GM18507 (cell line): ENCODE measurements at regions not wholly inside any gene's neighbourhood (a gene's known extent, or its start where the extent isn't known, plus 50 kb on each side); places are given as distances from the start of the nearest gene placed in this dataset.

ENCODE experiments used
- DNase-seq: peaks from one replicate; pipeline ENCODE4 v3.0.0; 2011; ENCODE audit warnings: low read depth; ENCODE audit not compliant: insufficient read length; ENCODE audit errors: extremely low spot score
- FAIRE-seq: peaks from 2 replicates; lab custom pipeline; 2011; peaks lifted over from hg19 to GRCh38; lab: Jason Lieb, UNC

- no peak for DNase-seq
- no peak for FAIRE-seq
Observed at GRCh38 chr4:135804785-135805184, 1603.2 kb upstream of the PABPC4L start.

- DNase-seq: no peak
- no peak for FAIRE-seq
Observed at GRCh38 chr4:135777361-135777760, 1575.8 kb upstream of the PABPC4L start.

- FAIRE-seq (no peak), DNase-seq (no peak)
Observed at GRCh38 chr4:135775909-135776308, 1574.3 kb upstream of the PABPC4L start.

GRCh38 chr4:135770505-135770904 is 1568.9 kb upstream of the PABPC4L start:
- no peak for FAIRE-seq
- no peak for DNase-seq

GRCh38 chr4:135744928-135745327 is 1543.3 kb upstream of the PABPC4L start:
- DNase-seq (no peak), FAIRE-seq (no peak)

- no peak for FAIRE-seq
- DNase-seq: no peak
Observed at GRCh38 chr4:135741583-135741982, 1540.0 kb upstream of the PABPC4L start.

- FAIRE-seq (no peak), DNase-seq (no peak)
Observed at GRCh38 chr4:135739354-135739753, 1537.8 kb upstream of the PABPC4L start.

- DNase-seq (no peak), FAIRE-seq (no peak)
Observed at GRCh38 chr4:135735512-135735911, 1533.9 kb upstream of the PABPC4L start.

GRCh38 chr4:135732448-135732847 is 1530.9 kb upstream of the PABPC4L start:
- no peak for DNase-seq
- FAIRE-seq: no peak

GRCh38 chr4:135731682-135732081 is 1530.1 kb upstream of the PABPC4L start:
- DNase-seq (no peak), FAIRE-seq (no peak)

- FAIRE-seq: no peak
- no peak for DNase-seq
Observed at GRCh38 chr4:135724421-135724820, 1522.8 kb upstream of the PABPC4L start.

GRCh38 chr4:135718019-135718418 is 1516.4 kb upstream of the PABPC4L start:
- FAIRE-seq: no peak
- no peak for DNase-seq

GRCh38 chr4:135705343-135705742 is 1503.8 kb upstream of the PABPC4L start:
- FAIRE-seq (no peak), DNase-seq (no peak)

GRCh38 chr4:135694066-135694465 is 1492.5 kb upstream of the PABPC4L start:
- FAIRE-seq: no peak

GRCh38 chr4:135684001-135684400 is 1482.4 kb upstream of the PABPC4L start:
- no peak for FAIRE-seq
- DNase-seq: no peak

More at GRCh38 chr4:135694066-135694465, 1492.5 kb upstream of the PABPC4L start:
- DNase-seq: no peak

- no peak for FAIRE-seq
Observed at GRCh38 chr4:135672202-135672601, 1470.6 kb upstream of the PABPC4L start.

GRCh38 chr4:135670548-135670947 is 1469.0 kb upstream of the PABPC4L start:
- FAIRE-seq: no peak

More at GRCh38 chr4:135672202-135672601, 1470.6 kb upstream of the PABPC4L start:
- no peak for DNase-seq

More at GRCh38 chr4:135670548-135670947, 1469.0 kb upstream of the PABPC4L start:
- DNase-seq: no peak
